SK-N-SH treated with all-trans-retinoic acid at 6 μM for 48 hours (cell line): ENCODE measurements at regions not wholly inside any gene's neighbourhood (a gene's known extent, or its start where the extent isn't known, plus 50 kb on each side); places are given as distances from the start of the nearest gene placed in this dataset.

Source experiments
- ATAC-seq: fragments of 200-7000 bp; cut with Tn5 transposase; 3 replicates; pipeline ENCODE4 v1.9.1; 2020; ENCODE audit warnings: mild to moderate bottlenecking, moderate library complexity
- ARNTL ChIP-seq: fragments of 450-650 bp; formaldehyde crosslinking; IDR thresholded peaks from 2 replicates; pipeline ENCODE4 v1.5.0; 2020; ENCODE audit warnings: low read depth, mild to moderate bottlenecking, moderate library complexity, borderline replicate concordance
- BACH2 ChIP-seq: fragments of 250-450 bp; sonication (Bioruptor Pico); IDR thresholded peaks from 2 replicates; pipeline ENCODE4 v1.9.0; 2021; ENCODE audit warnings: mild to moderate bottlenecking, borderline replicate concordance
- CREB5 ChIP-seq: fragments of 250-450 bp; sonication (Bioruptor Pico); IDR thresholded peaks from 2 replicates; pipeline ENCODE4 v1.5.1; 2020; ENCODE audit warnings: low read depth, mild to moderate bottlenecking, moderate library complexity
- CSDC2 ChIP-seq: fragments of 250-450 bp; sonication (Bioruptor Pico); IDR thresholded peaks from 2 replicates; pipeline ENCODE4 v1.5.0; 2020; ENCODE audit warnings: mild to moderate bottlenecking, moderate library complexity
- ESRRG ChIP-seq: fragments of 250-450 bp; sonication (Bioruptor Pico); IDR thresholded peaks from 2 replicates; pipeline ENCODE4 v1.6.1; 2021; ENCODE audit warnings: mild to moderate bottlenecking
- GLIS3 ChIP-seq: fragments of 250-450 bp; sonication (Bioruptor Pico); IDR thresholded peaks from 2 replicates; pipeline ENCODE4 v1.5.0; 2020; ENCODE audit warnings: mild to moderate bottlenecking, moderate library complexity
- ISL1 ChIP-seq: fragments of 250-450 bp; sonication (Bioruptor Pico); IDR thresholded peaks from 2 replicates; pipeline ENCODE4 v2.1.2; 2022; ENCODE audit warnings: mild to moderate bottlenecking, moderate library complexity
- PATZ1 ChIP-seq: fragments of 250-450 bp; sonication (Bioruptor Pico); IDR thresholded peaks from 2 replicates; pipeline ENCODE4 v1.8.0; 2020; ENCODE audit warnings: mild to moderate bottlenecking, moderate library complexity, borderline replicate concordance
- PPARA ChIP-seq: fragments of 250-450 bp; sonication (Bioruptor Pico); IDR thresholded peaks from 2 replicates; pipeline ENCODE4 v1.5.0; 2020; ENCODE audit warnings: mild to moderate bottlenecking, borderline replicate concordance
- RARB ChIP-seq: fragments of 250-450 bp; sonication (Bioruptor Pico); IDR thresholded peaks from 2 replicates; pipeline ENCODE4 v1.8.0; 2021; ENCODE audit warnings: mild to moderate bottlenecking, moderate library complexity
- TCF4 ChIP-seq: fragments of 250-450 bp; sonication (Bioruptor Pico); IDR thresholded peaks from 2 replicates; pipeline ENCODE4 v1.8.0; 2021; ENCODE audit warnings: mild to moderate bottlenecking, moderate library complexity, borderline replicate concordance
- TOX ChIP-seq: fragments of 250-450 bp; sonication (Bioruptor Pico); IDR thresholded peaks from 2 replicates; pipeline ENCODE4 v1.8.0; 2021; ENCODE audit warnings: mild to moderate bottlenecking, moderate library complexity, borderline replicate concordance
- TSHZ2 ChIP-seq: fragments of 250-450 bp; sonication (Bioruptor Pico); IDR thresholded peaks from 2 replicates; pipeline ENCODE4 v1.5.0; 2020; ENCODE audit warnings: mild to moderate bottlenecking, moderate library complexity
- ZC3H10 ChIP-seq: fragments of 250-450 bp; sonication (Bioruptor Pico); IDR thresholded peaks from 2 replicates; pipeline ENCODE4 v1.5.1; 2021; ENCODE audit warnings: mild to moderate bottlenecking, moderate library complexity
- ZFP3 ChIP-seq: fragments of 250-450 bp; sonication (Bioruptor Pico); IDR thresholded peaks from 2 replicates; pipeline ENCODE4 v1.5.0; 2020; ENCODE audit warnings: mild to moderate bottlenecking, moderate library complexity
- ZFP30 ChIP-seq: fragments of 450-650 bp; formaldehyde crosslinking; IDR thresholded peaks from 2 replicates; pipeline ENCODE4 v1.5.0; 2022; ENCODE audit warnings: mild to moderate bottlenecking, moderate library complexity
- ZNF565 ChIP-seq: fragments of 450-650 bp; formaldehyde crosslinking; conservative IDR thresholded peaks from 2 replicates; pipeline ENCODE4 v1.5.0; 2020; ENCODE audit warnings: low read depth, mild to moderate bottlenecking, moderate library complexity
- ZNF70 ChIP-seq: fragments of 450-650 bp; formaldehyde crosslinking; IDR thresholded peaks from 2 replicates; pipeline ENCODE4 v1.5.0; 2020; ENCODE audit warnings: mild to moderate bottlenecking, moderate library complexity
- ZNF8 ChIP-seq: fragments of 450-650 bp; formaldehyde crosslinking; IDR thresholded peaks from 2 replicates; pipeline ENCODE4 v1.5.0; 2020; ENCODE audit warnings: mild to moderate bottlenecking, moderate library complexity
- TF ChIP-seq, protein P1 (sequence below): fragments of 250-450 bp; sonication (Bioruptor Pico); IDR thresholded peaks from 2 replicates; pipeline ENCODE4 v1.5.1; 2021; ENCODE audit warnings: mild to moderate bottlenecking, moderate library complexity

DNA sequence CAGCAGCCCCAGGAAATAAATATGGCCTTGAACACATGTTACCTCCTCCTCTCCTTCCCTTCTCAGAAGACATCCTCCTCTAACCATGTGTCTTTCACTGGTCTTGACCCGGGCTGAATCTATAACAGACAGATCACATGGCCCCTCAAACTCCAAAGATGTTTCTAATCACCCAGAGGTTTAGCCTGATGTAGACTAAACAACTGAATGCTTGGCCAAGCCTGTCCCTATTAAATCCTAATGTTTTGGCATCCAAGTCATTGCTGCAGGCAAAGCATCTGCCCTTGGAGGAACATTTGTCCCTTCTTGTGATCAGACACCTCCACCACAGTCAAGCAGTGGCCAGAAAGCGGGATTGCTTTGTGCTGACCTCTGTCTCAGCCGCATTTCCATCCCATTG, 65.5 kb downstream of the ANKRD60 start:
- ATAC-seq = no peak
- TF ChIP-seq TSHZ2 (CRISPR knock-in tag) (no peak), ZNF70 (CRISPR knock-in tag) (no peak), ARNTL (CRISPR knock-in tag) (no peak), TCF4 (CRISPR knock-in tag) (no peak), PPARA (CRISPR knock-in tag) (no peak), PATZ1 (CRISPR knock-in tag) (no peak)

DNA sequence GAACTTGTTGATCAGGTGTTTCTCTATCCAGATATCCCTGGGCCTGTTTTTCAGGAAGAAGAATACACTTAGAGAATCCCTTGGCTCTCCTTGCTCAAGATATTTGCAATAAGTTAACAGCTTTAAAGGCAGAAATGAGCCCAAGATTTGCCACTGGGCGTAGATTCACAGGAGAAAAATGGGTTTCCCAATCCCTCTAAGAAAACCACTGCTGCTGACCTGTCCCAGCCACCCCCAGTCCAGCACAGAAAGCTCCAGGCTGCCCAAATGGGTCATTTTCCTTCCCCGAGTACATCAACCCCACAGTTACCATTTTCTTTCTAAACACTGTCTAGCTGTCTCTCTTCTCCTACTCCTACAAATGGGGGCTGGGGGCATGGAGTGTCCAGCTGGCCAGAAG, 67.3 kb downstream of the ANKRD60 start:
- TF ChIP-seq PPARA (CRISPR knock-in tag) (no peak), GLIS3 (CRISPR knock-in tag) (no peak), ESRRG (CRISPR knock-in tag) (no peak), ZNF565 (CRISPR knock-in tag) (no peak), CREB5 (CRISPR knock-in tag) (no peak), ZNF70 (CRISPR knock-in tag) (no peak), ZFP3 (CRISPR knock-in tag) (no peak), RARB (CRISPR knock-in tag) (no peak), ZNF8 (no peak), ZC3H10 (CRISPR knock-in tag) (no peak), ZFP30 (CRISPR knock-in tag) (no peak), TSHZ2 (CRISPR knock-in tag) (no peak), PATZ1 (CRISPR knock-in tag) (no peak), BACH2 (CRISPR knock-in tag) (no peak), TOX (CRISPR knock-in tag) (no peak), ISL1 (CRISPR knock-in tag) (no peak), CSDC2 (no peak)
- TF ChIP-seq, protein P1, sequence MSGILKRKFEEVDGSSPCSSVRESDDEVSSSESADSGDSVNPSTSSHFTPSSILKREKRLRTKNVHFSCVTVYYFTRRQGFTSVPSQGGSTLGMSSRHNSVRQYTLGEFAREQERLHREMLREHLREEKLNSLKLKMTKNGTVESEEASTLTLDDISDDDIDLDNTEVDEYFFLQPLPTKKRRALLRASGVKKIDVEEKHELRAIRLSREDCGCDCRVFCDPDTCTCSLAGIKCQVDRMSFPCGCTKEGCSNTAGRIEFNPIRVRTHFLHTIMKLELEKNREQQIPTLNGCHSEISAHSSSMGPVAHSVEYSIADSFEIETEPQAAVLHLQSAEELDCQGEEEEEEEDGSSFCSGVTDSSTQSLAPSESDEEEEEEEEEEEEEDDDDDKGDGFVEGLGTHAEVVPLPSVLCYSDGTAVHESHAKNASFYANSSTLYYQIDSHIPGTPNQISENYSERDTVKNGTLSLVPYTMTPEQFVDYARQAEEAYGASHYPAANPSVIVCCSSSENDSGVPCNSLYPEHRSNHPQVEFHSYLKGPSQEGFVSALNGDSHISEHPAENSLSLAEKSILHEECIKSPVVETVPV (CRISPR knock-in tag) = no peak
- no peak for ATAC-seq
